K562 (cell line): ENCODE measurements at regions not wholly inside any gene's neighbourhood (a gene's known extent, or its start where the extent isn't known, plus 50 kb on each side); places are given as distances from the start of the nearest gene placed in this dataset.

Experiments used
- ATAC-seq: fragments of 200-7000 bp; cut with Tn5 transposase; 3 replicates; pipeline ENCODE4 v1.9.1; 2020; ENCODE audit warnings: moderate library complexity
- BruUV-seq: library from RNA; stranded (reverse); fragments of 400-500 nt; replicated peaks from 2 replicates; lab custom pipeline; 2021; lab: Mats Ljungman, UMichigan
- CTCF ChIA-PET: fragments of 300-600 bp; formaldehyde crosslinking; extraction: SDS; loops from one replicate; lab custom pipeline; 2021; ENCODE audit warnings: low intra/inter-chr PET ratio; lab: Yijun Ruan, JAX
- POLR2A ChIA-PET: fragments of 300-600, 350-650 bp; sonication (Branson Sonifier 250); formaldehyde crosslinking; extraction: SDS; loops from one replicate; lab custom pipeline; 2021; ENCODE audit warnings: antibody characterized with exemption, inconsistent platforms; lab: Yijun Ruan, JAX
- DNase-seq, 4 experiments: peaks; one replicate each; pipeline versions ENCODE4 v3.0.0 to v3.0.0-alpha.2; 2011 to 2018; ENCODE audit warnings: low spot score in 3 of 4, mixed read lengths in 3 of 4; ENCODE audit errors: extremely low read depth in 1 of 4
- FAIRE-seq: peaks from 2 replicates; lab custom pipeline; 2011; peaks lifted over from hg19 to GRCh38; lab: Jason Lieb, UNC
- H2AFZ ChIP-seq: 2 replicates; pipeline ENCODE4 v1.6.0; 2011; ENCODE audit warnings: low read depth, low read length, control low read depth, inconsistent platforms
- H3K27ac ChIP-seq: fragments of 200-600 bp; 3 replicates; pipeline ENCODE4 v1.8.0; 2011; ENCODE audit warnings: low read depth, mild to moderate bottlenecking, control low read depth, inconsistent platforms, low read length, moderate library complexity, mixed read lengths; ENCODE audit errors: extremely low read depth
- H3K27me3 ChIP-seq, 2 experiments: fragments of 300-600 bp in 1 of 2; 2 replicates in 1 of 2; 3 replicates in 1 of 2; pipeline versions ENCODE4 v1.6.0 to v1.8.0; 2011; ENCODE audit warnings: inconsistent platforms in 2 of 2, low read length in 2 of 2, mild to moderate bottlenecking in 1 of 2, mixed read lengths in 1 of 2, moderate library complexity in 1 of 2; ENCODE audit not compliant: control insufficient read depth in 2 of 2, insufficient read depth in 2 of 2
- H3K36me3 ChIP-seq: fragments of 300-600 bp; 3 replicates; pipeline ENCODE4 v1.8.0; 2011; ENCODE audit warnings: mild to moderate bottlenecking, low read length, inconsistent platforms; ENCODE audit not compliant: control insufficient read depth, insufficient read depth
- H3K4me1 ChIP-seq, 2 experiments: fragments of 200-600 bp in 1 of 2; replicated peaks in 1 of 2; 2 replicates in 1 of 2; 3 replicates in 1 of 2; pipeline versions ENCODE4 v1.5.1 to v1.8.0; 2011; ENCODE audit warnings: inconsistent platforms in 2 of 2, low read length in 2 of 2, mild to moderate bottlenecking in 1 of 2, mixed read lengths in 1 of 2, moderate library complexity in 1 of 2; ENCODE audit not compliant: control insufficient read depth in 2 of 2, insufficient read depth in 2 of 2
- H3K4me2 ChIP-seq: 2 replicates; pipeline ENCODE4 v1.6.1; 2011; ENCODE audit warnings: low read length, control low read depth, inconsistent platforms, mixed read lengths; ENCODE audit not compliant: insufficient read depth
- H3K4me3 ChIP-seq: fragments of 200-600 bp; sonication (generic), shearing (Covaris generic); 2 replicates; pipeline ENCODE4 v1.5.1; 2016; ENCODE audit warnings: control low read depth, inconsistent platforms
- H3K79me2 ChIP-seq: fragments of 200-600 bp; 3 replicates; pipeline ENCODE4 v1.8.0; 2011; ENCODE audit warnings: low read length, inconsistent platforms; ENCODE audit not compliant: control insufficient read depth, insufficient read depth
- H3K9ac ChIP-seq, 2 experiments: 2 replicates each; pipeline versions ENCODE4 v1.6.0 to v1.6.1; 2011; ENCODE audit warnings: low read depth in 2 of 2, low read length in 2 of 2, control low read depth in 1 of 2, inconsistent platforms in 1 of 2, mild to moderate bottlenecking in 1 of 2, mixed read lengths in 1 of 2; ENCODE audit not compliant: insufficient read depth in 1 of 2
- H3K9me1 ChIP-seq: one replicate; pipeline ENCODE4 v1.6.0; 2011; ENCODE audit warnings: inconsistent platforms, mild to moderate bottlenecking, low read length, moderate library complexity; ENCODE audit not compliant: control insufficient read depth, insufficient read depth
- H3K9me3 ChIP-seq: replicated peaks from 2 replicates; pipeline ENCODE4 v1.5.1; 2011; ENCODE audit warnings: low read depth, low read length, inconsistent platforms; ENCODE audit not compliant: control insufficient read depth, insufficient read depth
- H4K20me1 ChIP-seq: replicated peaks from 2 replicates; pipeline ENCODE4 v1.6.1; 2011; ENCODE audit warnings: low read length, inconsistent platforms, mixed read lengths; ENCODE audit not compliant: control insufficient read depth, insufficient read depth
- KHSRP ChIP-seq: fragments of 450-650 bp; IDR thresholded peaks from 2 replicates; pipeline ENCODE4 v1.6.1; 2017
- MCM3 ChIP-seq: fragments of 450-650 bp; IDR thresholded peaks from 2 replicates; pipeline ENCODE4 v1.6.1; 2016
- RFX1 ChIP-seq: fragments of 450-650 bp; IDR thresholded peaks from 2 replicates; pipeline ENCODE4 v1.6.1; 2016; ENCODE audit warnings: mild to moderate bottlenecking, moderate library complexity
- YBX1 ChIP-seq: fragments of 450-650 bp; IDR thresholded peaks from 2 replicates; pipeline ENCODE4 v1.7.1; 2016; ENCODE audit warnings: mild to moderate bottlenecking
- ZNF41 ChIP-seq: fragments of 250-450 bp; sonication (Bioruptor Pico); conservative IDR thresholded peaks from 2 replicates; pipeline ENCODE4 v1.4.0; 2020; ENCODE audit warnings: mild to moderate bottlenecking
- ZNF431 ChIP-seq: sonication (generic); formaldehyde crosslinking; IDR thresholded peaks from 2 replicates; pipeline ENCODE4 v1.8.0; 2022; ENCODE audit warnings: mild to moderate bottlenecking, missing genetic modification reagents
- WGBS: fragments of 100-300 bp; shearing (Covaris generic); methylation state at CpG from one replicate; pipeline ENCODE4 v1.1.6; 2016; ENCODE audit warnings: low coverage, mixed read lengths; ENCODE audit not compliant: insufficient coverage; ENCODE audit errors: missing lambda C conversion rate; 5-methylcytosine and 5-hydroxymethylcytosine counted together
- in situ Hi-C: fragments of 300-500 bp; cut with MboI; formaldehyde crosslinking; loops from 4 replicates; pipeline ENCODE4 v1.15.0; 2018; ENCODE audit warnings: inconsistent platforms, mixed read lengths
- intact Hi-C: fragments of 100-400 bp; cut with micrococcal nuclease; formaldehyde crosslinking; loops from 2 replicates; pipeline ENCODE4 v1.14.2; 2022
- TF ChIP-seq, protein P1 (sequence below), 2 experiments: IDR thresholded peaks; 2 replicates each; pipeline ENCODE4 v1.6.1; 2012; ENCODE audit warnings: improper control_type of control experiment in 2 of 2, low read depth in 2 of 2, low read length in 2 of 2, borderline replicate concordance in 1 of 2
- TF ChIP-seq, protein P2 (sequence below): fragments of 150-350 bp; IDR thresholded peaks from 2 replicates; pipeline ENCODE4 v1.6.1; 2014; ENCODE audit warnings: low read depth, mild to moderate bottlenecking, low read length, borderline replicate concordance

DNA sequence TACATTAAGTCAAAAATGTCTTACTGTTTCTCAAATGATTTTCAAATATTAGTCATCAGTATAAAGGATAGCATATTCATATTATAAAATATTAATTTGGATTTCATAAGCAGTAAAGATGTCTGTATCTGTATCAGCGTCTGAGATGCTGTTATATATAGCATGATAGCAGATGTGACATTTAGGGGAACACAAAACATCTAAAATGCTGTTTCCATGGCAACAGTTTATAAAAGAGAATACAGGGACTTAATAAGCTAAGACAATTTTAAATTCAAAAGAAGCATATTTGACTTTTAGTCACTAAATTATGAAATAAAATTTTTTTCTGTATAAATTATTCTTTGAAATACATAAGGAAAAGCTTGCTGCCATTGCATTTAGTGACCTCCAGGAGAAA is 432.2 kb downstream of the PDGFC start:
- H3K9me3 ChIP-seq = no peaks in the 10 kb centered on the region
- DNase-seq (no peak), FAIRE-seq (no peak), ATAC-seq (no peak)
- no peaks in the 10 kb centered on the region for H3K36me3 ChIP-seq
- no peaks in the 10 kb centered on the region for H3K27me3 ChIP-seq
- H3K27ac ChIP-seq = no peak overlapping the region
- WGBS = 5% methylated on average over 1 of the region's 1 CpG
- H3K9ac ChIP-seq = no peak overlapping the region
- no TSS peak for BruUV-seq
- no peaks in the 10 kb centered on the region for H3K79me2 ChIP-seq
- intact Hi-C loops (no loop called here), in situ Hi-C loops (no loop called here)
- H3K4me1 ChIP-seq = no peaks in the 10 kb centered on the region
- no peaks in the 10 kb centered on the region for H4K20me1 ChIP-seq
- H3K4me3 ChIP-seq = no peak overlapping the region
- H3K4me2 ChIP-seq = no peak overlapping the region
- POLR2A ChIA-PET = no interaction called here
- TF ChIP-seq YBX1 (no peak), RFX1 (peak; percentile 43)
- TF ChIP-seq, all 486 proteins: peak for 1
- no peak overlapping the region for H2AFZ ChIP-seq
- H3K9me1 ChIP-seq = no peaks in the 10 kb centered on the region
- CTCF ChIA-PET = no interaction called here

- intact Hi-C loops = no loop called here
- POLR2A ChIA-PET = no interaction called here
- TF ChIP-seq ZNF41 (CRISPR knock-in tag) (no peak), ZNF431 (CRISPR knock-in tag) (no peak), KHSRP (no peak), MCM3 (no peak)
- TF ChIP-seq, protein P1, sequence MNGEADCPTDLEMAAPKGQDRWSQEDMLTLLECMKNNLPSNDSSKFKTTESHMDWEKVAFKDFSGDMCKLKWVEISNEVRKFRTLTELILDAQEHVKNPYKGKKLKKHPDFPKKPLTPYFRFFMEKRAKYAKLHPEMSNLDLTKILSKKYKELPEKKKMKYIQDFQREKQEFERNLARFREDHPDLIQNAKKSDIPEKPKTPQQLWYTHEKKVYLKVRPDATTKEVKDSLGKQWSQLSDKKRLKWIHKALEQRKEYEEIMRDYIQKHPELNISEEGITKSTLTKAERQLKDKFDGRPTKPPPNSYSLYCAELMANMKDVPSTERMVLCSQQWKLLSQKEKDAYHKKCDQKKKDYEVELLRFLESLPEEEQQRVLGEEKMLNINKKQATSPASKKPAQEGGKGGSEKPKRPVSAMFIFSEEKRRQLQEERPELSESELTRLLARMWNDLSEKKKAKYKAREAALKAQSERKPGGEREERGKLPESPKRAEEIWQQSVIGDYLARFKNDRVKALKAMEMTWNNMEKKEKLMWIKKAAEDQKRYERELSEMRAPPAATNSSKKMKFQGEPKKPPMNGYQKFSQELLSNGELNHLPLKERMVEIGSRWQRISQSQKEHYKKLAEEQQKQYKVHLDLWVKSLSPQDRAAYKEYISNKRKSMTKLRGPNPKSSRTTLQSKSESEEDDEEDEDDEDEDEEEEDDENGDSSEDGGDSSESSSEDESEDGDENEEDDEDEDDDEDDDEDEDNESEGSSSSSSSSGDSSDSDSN (IDR thresholded peaks at IDR 0.05; ENCODE audit: borderline replicate concordance in 1 of 2, low read depth in 2 of 2, low read length in 2 of 2) = no peak
- TF ChIP-seq, protein P2, sequence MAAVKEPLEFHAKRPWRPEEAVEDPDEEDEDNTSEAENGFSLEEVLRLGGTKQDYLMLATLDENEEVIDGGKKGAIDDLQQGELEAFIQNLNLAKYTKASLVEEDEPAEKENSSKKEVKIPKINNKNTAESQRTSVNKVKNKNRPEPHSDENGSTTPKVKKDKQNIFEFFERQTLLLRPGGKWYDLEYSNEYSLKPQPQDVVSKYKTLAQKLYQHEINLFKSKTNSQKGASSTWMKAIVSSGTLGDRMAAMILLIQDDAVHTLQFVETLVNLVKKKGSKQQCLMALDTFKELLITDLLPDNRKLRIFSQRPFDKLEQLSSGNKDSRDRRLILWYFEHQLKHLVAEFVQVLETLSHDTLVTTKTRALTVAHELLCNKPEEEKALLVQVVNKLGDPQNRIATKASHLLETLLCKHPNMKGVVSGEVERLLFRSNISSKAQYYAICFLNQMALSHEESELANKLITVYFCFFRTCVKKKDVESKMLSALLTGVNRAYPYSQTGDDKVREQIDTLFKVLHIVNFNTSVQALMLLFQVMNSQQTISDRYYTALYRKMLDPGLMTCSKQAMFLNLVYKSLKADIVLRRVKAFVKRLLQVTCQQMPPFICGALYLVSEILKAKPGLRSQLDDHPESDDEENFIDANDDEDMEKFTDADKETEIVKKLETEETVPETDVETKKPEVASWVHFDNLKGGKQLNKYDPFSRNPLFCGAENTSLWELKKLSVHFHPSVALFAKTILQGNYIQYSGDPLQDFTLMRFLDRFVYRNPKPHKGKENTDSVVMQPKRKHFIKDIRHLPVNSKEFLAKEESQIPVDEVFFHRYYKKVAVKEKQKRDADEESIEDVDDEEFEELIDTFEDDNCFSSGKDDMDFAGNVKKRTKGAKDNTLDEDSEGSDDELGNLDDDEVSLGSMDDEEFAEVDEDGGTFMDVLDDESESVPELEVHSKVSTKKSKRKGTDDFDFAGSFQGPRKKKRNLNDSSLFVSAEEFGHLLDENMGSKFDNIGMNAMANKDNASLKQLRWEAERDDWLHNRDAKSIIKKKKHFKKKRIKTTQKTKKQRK = no peak
Measured at GRCh38 chr4:156538651-156539257, 432.8 kb downstream of the PDGFC start.

More at GRCh38 chr4:156538651-156539257, 432.8 kb downstream of the PDGFC start:
- Histone ChIP-seq H3K4me2 (no peak overlapping the region), H3K36me3 (no peaks in the 10 kb centered on the region), H3K9me3 (no peaks in the 10 kb centered on the region), H3K9me1 (no peaks in the 10 kb centered on the region), H2AFZ (no peak overlapping the region), H3K27me3 (no peaks in the 10 kb centered on the region), H3K79me2 (no peaks in the 10 kb centered on the region), H3K9ac (no peak overlapping the region), H4K20me1 (no peaks in the 10 kb centered on the region), H3K27ac (no peak overlapping the region), H3K4me1 (no peaks in the 10 kb centered on the region), H3K4me3 (no peak overlapping the region)
- 0% methylated on average over 1 of the region's 1 CpG for WGBS
- in situ Hi-C loops = no loop called here
- ATAC-seq (no peak), FAIRE-seq (no peak), DNase-seq (no peak)
- CTCF ChIA-PET = no interaction called here
- no TSS peak for BruUV-seq
